Ishikawa (cell line): ENCODE measurements at regions not wholly inside any gene's neighbourhood (a gene's known extent, or its start where the extent isn't known, plus 50 kb on each side); places are given as distances from the start of the nearest gene placed in this dataset.

ENCODE experiments used
- CEBPB ChIP-seq: IDR thresholded peaks from 2 replicates; pipeline ENCODE4 v1.6.1; 2012
- EGR1 ChIP-seq: IDR thresholded peaks from 2 replicates; pipeline ENCODE4 v1.6.1; 2012
- EP300 ChIP-seq: IDR thresholded peaks from 2 replicates; pipeline ENCODE4 v1.6.1; 2012; ENCODE audit warnings: borderline replicate concordance
- FOXM1 ChIP-seq: IDR thresholded peaks from 2 replicates; pipeline ENCODE4 v1.6.1; 2012; ENCODE audit warnings: low read depth, borderline replicate concordance
- NFIC ChIP-seq: IDR thresholded peaks from 2 replicates; pipeline ENCODE4 v1.6.1; 2012
- RAD21 ChIP-seq: IDR thresholded peaks from 2 replicates; pipeline ENCODE4 v1.6.1; 2012; ENCODE audit warnings: low read depth
- ZBTB7A ChIP-seq: IDR thresholded peaks from 2 replicates; pipeline ENCODE4 v1.6.1; 2012; ENCODE audit warnings: low read depth
- TF ChIP-seq, protein P1 (sequence below): IDR thresholded peaks from 2 replicates; pipeline ENCODE4 v1.6.1; 2012
- TF ChIP-seq, protein P2 (sequence below): IDR thresholded peaks from 2 replicates; pipeline ENCODE4 v1.6.1; 2012

DNA sequence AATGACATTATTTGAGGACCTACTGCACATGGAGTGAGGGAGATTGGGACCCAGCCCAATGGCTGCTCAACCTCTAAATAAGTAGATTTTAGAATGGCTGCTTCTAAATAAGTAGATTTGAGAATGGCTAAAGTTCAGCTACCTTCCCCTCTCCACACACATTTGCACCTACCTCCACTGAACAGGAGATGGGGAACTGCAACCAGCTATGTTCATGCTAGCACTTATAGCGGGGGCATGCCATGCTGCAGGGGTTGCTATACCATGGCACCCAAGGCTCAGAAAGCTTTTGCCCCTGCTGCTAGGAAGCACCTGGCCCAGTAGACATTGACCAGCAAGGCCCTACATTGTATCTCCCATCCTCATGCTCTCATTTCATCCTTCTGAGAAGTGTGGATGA lies 70.2 kb upstream of the MAOA start:
- TF ChIP-seq, protein P1, sequence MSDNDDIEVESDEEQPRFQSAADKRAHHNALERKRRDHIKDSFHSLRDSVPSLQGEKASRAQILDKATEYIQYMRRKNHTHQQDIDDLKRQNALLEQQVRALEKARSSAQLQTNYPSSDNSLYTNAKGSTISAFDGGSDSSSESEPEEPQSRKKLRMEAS = no peak
- no peak for TF ChIP-seq ZBTB7A
- no peak for TF ChIP-seq RAD21
- no peak for TF ChIP-seq CEBPB
- no peak for TF ChIP-seq NFIC
- no peak for TF ChIP-seq EGR1
- TF ChIP-seq FOXM1 = no peak
- TF ChIP-seq, protein P2, sequence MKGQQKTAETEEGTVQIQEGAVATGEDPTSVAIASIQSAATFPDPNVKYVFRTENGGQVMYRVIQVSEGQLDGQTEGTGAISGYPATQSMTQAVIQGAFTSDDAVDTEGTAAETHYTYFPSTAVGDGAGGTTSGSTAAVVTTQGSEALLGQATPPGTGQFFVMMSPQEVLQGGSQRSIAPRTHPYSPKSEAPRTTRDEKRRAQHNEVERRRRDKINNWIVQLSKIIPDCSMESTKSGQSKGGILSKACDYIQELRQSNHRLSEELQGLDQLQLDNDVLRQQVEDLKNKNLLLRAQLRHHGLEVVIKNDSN = no peak
- no peak for TF ChIP-seq EP300
